HL-60/S4 (cell line): ENCODE measurements at regions not wholly inside any gene's neighbourhood (a gene's known extent, or its start where the extent isn't known, plus 50 kb on each side); places are given as distances from the start of the nearest gene placed in this dataset.

Experiments
- in situ Hi-C: fragments of 300-500 bp; cut with MboI; formaldehyde crosslinking; loops from 2 replicates; pipeline ENCODE4 v1.14.3; 2022; ENCODE audit warnings: low sequenced_read_pairs

DNA sequence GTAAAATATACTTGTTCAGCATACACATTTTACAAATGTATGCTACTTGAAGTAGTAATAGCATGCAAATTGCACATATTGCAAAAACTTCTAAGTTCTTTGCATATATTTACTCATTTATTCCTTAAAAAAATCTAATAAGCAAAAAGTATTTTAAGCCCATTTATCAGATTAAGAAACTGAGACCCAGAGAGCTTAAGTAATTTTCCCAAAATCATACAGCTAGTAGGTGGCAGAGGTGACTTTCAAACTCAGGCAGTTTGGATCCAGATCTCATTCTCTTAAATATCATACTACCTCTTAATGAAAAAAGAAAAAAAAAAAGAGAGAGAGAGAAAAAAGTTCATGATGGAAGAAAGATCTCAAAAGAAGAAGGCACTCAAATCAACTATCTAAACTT lies 157.9 kb downstream of the RPS12 start:
- in situ Hi-C loops = no loop called here

DNA sequence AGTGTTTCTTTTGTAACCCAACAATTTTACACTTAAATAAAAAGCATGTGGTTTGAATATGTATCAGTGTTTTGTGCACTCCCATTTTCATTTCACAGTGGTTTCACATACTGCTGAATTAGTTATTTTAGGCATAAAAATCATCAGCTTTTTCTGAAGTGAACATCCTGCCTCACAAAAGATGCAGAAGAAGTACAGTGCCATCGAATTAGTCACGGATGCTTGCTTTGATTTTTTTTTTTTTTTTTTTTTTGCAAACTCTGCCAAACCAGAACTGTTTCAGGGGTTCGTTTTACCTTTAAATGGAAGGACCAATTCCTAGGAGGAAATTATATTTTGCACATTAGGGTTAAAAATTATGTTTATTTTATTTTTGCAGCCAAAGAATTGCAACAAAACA lies 158.6 kb downstream of the RPS12 start:
- in situ Hi-C loops = no loop called here

DNA sequence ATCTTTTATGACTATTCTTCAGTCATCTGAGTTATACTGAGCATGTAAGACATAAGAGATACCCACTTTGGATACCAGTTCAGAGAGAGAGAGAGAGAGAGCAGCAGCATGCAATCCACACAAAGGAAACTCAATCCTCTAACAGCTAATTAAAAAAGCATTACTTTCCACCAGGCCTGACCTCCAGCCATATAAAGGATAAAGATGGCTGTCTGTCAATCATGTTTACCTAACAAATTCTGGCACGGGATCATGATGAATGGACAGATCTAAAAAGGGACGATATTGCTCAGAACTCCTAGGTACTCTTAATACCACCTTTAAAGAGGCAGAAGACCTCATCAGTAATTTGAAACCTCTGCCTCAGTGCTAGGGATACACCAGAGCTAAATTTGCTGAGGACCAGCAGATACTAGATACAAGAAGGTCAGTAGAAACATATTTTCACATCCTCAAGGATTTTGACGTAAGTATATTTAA lies 159.2 kb downstream of the RPS12 start:
- in situ Hi-C loops = no loop called here

DNA sequence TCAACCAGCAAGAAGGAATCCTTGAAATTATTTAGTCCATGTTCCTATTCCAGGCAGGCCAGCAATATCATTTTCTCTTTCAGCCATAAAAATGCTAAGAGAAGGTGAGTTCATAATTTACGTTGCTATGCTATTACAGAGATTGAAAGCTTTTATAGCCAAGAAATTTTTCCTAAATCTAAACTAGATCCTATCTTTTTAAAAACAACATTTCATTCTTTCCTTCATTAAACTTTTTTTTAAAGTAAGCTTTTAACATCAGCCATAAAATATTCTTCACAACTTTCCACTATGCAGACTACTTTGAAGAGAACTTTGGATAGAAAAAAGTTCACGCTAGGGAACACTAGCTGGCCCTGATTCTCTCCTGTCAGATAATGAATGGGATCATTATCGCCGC lies 159.8 kb downstream of the RPS12 start:
- in situ Hi-C loops = no loop called here

DNA sequence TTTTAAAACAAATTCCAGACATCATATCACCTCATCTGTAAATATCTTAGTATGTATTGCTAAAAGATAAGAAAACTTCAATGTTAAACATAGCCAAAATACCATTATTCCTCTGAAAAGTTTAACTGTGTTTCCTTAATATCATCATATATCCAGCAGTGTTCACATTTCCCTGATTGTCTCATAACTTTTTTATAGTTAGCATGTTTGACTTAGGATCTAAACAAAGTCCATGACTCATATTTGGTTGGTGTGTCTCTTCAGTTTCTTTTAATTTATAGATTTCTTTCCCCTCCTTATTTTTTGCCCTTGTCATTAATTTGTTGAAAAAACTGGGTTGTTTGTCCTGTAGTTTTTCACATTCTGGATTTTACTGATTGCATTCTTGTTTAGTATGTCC lies 163.0 kb downstream of the RPS12 start:
- in situ Hi-C loops = no loop called here

DNA sequence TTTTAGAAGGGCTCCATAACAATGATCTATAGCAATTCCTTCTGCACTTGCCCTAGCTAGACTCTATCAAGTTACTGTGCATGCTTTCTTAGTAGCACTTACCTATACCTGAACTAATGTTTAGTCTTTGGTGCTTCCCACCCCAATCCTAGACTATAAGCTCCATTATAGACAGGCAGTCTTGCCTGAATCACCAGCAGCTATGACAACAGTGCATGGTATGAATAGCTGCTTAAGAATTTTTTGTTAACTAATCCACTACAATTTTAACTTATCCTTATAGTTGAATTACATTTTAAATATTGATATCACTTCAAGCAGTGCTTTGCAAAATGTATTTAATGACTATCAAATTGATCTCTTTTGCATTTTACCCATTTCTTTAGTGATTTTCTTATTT lies 164.3 kb downstream of the RPS12 start:
- in situ Hi-C loops = no loop called here

DNA sequence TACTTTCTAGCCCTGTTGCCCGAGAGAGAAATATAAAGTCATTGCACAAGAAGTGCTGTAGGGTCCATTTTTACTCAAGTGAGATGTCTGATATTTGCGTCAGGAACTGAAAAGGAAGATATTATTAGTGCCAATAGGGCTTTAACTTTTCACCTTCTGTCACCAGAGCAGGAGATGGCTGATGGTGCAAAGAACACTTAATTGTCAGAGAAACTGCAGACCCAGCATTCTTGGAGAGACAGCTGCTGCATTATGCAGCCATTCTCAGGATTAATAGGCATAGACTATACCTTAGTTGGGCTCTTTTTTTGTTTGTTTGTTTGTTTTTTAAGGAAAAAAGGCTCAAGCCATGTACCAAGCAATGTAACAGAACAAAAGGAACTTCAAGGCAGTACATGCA lies 179.4 kb downstream of the RPS12 start:
- in situ Hi-C loops = no loop called here

DNA sequence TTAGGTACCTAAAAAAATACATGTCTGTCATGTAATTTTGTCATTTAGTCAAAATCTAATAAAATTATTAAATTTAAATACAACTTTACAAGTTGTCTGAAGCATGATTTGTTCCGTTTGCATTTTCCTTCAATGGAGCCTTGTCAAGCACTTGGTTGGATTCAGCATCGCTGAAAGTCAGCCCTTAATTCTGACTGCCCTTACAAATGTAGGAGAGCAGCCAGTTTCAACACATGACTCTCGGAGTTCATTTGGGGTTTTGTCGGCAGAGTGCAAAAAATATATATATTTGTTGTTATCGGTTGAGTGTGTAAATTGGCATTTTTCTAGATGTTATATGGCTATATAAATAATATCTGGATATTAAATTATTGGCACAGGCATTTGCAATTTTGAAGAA lies 180.6 kb downstream of the RPS12 start:
- in situ Hi-C loops = no loop called here

DNA sequence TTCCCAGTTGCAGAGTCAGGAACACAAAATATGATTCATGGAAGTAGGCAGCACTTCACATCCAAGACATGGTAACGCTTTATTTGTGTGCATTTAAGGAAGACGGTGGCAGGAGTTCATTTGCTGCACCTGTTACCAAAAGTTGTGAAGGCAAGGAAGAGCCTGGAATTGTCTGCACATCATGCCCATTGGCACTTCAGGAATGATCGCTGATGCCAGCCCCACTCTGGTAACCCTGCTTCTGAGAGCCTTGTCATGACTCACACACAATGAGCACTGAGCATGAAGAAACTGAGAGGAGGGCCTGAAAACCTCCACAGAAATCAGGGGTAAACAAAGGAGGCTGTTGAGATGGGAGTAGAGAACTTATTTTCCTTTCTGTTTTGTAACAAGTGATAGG lies 181.1 kb downstream of the RPS12 start:
- in situ Hi-C loops = no loop called here

DNA sequence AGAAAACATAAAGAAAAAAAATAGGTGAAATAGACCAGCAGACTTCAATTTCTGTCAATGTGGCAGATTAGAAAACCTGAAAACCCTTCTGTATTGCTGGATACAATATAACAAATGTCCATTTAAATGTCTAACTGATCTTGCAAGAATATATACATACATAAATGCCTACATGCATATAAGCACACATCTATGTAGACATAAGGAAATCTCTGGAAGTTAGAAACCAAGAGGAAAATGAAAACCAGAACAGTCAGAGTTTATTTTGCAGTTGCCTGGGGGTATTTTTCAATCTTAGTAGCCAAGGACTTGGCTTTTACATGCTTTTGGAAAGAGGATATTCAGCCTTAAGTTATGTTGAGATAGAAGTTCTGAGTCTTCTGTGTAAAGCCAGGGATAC lies 184.0 kb downstream of the RPS12 start:
- in situ Hi-C loops = no loop called here

DNA sequence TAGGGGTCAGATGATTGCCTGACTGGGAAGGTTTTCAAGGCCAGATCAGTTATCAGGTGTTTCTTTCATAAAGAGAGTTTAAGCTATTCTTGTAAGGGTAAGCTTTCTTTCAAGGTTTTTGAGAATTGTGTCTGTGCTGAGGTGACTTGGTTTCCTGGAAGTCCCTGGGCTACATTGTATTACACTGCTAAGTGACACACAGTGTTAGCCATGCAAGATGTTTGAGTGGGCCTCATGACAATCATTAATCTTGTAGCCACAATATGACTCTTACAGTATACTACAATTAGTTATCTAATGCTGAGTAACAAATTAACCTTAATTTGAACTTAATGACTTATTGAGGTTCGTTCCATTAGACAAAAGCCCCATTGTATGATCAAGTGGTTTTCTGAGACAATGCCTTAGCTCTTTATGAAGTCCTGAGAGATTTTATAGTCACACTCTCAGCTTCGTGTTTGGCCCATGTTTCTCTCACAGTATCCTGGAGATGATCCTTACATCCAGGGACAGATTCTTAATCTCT lies 186.7 kb downstream of the RPS12 start:
- in situ Hi-C loops = no loop called here

DNA sequence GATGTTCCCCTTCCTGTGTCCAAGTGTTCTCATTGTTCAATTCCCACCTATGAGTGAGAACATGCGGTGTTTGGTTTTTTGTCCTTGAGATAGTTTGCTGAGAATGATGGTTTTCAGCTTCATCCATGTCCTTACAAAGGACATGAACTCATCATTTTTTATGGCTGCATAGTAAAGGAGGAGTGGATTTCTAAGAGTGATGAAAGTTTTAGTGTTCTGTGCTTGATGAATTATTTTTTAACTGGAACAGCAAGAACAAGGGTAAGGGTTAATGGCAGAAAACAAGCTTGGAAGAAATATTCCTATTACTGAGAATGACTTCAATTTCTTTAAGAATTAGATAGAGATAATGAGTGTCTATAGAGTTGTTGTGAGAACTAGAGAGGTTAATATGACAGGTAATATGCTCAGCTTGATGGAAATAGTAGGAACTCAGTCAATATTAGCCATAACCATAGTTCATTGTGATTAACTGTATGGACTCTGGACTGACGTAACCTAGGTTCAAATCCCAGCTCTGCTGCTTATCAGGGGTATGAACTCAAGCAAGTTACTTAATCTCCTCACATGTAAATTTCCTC lies 190.0 kb downstream of the RPS12 start:
- in situ Hi-C loops = no loop called here

DNA sequence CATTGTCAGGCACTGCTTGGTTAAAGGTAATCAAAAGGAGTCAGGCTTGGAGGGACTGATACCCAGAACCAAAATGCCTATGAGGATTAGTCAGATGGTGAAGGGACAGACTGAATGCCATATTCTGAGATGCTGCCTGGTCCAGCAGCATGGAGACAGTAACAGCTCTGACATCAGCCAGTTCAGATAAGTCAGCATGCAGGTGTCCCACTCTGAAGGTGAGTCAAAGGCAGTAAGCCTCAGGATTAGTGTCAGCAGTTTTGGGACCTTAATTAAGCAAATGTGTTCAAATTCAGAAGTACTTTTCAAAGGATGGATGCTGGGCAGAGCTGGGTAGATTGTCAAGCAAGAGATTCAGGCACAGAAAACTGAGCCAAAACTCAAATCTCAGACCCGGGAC lies 198.4 kb downstream of the RPS12 start:
- in situ Hi-C loops = no loop called here

DNA sequence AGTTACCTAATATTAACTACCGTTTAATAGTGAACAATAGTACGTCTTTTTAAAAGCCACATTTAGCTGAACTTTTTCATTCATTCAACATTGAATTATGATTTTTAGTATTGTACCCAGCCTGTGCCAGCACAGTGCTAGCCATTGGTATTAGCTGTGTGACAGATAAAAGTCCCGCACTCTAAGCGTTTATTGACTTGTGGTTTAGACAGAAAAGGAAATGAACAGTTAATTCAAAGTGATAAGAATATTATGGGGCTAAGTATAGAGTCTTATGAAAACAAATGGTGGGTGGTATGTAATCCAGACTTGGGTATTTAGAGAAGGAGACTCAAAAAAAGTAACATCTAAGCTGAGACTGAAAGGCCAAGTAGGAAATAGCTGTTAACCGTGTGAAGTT lies 202.3 kb downstream of the RPS12 start:
- in situ Hi-C loops = no loop called here

DNA sequence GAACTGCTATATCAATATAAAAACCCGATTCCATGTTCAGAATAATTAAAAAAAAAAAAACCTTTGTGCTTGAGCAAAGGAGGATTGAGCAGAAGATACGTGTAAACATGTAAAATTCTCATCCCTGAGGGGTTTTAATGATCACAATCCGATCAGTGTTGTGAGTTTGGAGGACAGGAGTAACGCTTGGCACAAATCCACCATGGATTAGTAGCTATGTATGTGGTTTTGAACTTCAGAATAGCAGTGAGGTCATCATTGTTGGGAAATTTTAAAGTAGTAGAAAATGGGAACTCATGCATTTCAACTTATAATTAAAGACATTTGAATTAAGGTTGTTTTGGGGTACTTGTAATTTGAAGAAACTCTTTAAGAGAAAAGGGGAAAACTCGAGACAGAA lies 203.2 kb downstream of the RPS12 start:
- in situ Hi-C loops = no loop called here

DNA sequence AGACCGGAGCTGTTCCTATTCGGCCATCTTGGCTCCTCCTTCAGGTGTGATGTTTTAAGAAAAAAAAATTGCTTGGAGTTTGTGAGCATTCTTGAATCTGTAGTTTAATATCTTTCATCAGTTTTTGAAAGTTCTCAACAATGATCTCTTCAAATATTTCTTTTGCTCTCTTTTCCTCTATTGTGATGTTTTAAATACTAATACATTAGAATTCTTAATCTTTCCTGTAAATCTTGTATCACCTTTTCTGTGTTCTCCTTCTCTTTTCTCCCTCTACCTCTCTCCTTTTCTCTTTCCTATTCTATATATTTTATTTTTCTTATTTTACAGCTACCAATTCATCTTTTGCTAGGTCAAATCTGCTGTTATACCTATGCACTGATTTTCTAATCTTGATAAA lies 212.3 kb downstream of the RPS12 start:
- in situ Hi-C loops = no loop called here

DNA sequence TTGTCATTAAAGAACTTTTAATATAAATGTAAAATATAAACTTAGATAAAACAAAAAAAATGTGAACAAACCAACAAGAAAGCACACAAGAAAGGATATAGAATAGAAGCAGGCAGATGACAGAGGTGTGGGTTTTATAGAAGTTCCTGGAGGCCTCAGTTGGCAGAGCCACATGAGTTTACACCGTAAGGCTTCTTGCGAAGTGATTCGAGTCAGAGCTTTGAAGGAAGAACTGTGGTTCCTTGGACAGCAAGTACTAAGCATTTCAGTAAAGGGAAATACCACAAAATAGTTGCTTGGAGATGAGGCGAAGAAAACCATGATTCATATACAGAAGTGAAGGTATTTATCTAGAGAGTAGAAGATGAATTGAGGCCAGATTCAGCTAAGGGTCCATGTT lies 207.9 kb upstream of the EYA4 start:
- in situ Hi-C loops = no loop called here

DNA sequence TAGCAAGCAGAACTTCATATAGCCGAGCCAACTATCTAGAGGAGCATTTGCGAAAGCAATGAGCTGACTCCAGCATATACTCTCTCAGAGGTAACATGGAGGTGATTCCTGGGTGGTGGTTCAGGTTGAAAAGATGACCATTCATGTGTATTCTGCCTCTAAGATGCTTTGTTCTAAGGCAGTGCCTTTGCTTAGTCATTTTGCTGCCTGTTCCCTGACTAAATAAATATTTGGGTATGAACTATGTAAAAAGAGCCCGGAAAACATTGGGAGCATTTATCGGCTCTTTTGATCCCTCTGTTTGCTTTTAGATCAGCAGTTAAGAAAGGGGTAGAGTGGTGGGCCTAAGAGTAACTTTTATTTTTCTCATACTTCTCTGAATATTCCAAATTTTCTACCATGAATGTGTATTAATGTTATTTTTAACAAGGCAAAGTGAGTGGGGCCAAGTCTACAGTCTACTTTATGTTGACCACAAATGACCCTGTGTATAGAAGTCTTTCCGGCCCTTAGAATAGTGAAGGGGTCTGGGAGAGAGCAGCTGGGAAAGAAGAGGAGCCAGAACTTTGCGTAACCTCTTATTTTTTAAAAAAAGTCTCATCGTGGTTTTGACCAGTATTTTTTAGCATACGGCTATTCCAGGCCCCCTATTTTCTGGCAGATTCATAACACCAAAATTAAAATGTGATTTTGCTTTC lies 206.5 kb upstream of the EYA4 start:
- in situ Hi-C loops = no loop called here

DNA sequence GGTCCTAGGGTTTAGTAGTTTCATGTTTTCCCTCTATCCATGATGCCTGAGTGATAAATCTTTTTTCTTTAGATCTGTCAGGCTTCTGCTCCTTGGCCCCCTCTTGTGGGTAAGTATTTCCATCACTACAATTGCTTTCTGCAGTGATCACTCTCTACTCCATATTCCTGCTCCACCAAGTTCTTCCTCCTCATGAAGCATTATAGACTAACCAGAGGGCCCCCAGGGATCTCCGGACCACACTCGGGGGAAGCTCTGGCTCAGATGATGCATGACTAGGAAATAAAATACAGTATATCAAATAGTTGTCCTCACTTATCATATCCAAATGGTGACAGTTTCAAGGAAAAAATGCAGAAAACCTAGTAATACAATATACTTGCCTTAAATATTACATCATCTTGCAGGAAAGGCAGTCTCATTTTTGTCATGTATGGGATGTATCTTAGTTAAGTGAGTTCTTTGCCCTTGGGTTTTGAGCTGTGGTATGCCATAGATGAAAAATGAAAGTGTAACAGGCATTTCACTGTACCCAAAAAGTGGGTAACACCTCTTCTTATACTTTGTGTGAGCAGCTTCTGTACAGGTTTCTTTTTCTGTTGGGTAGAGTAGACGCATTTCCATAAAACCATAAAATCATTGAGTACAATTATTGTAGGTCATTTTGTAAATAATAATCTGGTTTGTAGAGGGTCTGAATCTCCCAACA lies 200.9 kb upstream of the EYA4 start:
- in situ Hi-C loops = no loop called here

DNA sequence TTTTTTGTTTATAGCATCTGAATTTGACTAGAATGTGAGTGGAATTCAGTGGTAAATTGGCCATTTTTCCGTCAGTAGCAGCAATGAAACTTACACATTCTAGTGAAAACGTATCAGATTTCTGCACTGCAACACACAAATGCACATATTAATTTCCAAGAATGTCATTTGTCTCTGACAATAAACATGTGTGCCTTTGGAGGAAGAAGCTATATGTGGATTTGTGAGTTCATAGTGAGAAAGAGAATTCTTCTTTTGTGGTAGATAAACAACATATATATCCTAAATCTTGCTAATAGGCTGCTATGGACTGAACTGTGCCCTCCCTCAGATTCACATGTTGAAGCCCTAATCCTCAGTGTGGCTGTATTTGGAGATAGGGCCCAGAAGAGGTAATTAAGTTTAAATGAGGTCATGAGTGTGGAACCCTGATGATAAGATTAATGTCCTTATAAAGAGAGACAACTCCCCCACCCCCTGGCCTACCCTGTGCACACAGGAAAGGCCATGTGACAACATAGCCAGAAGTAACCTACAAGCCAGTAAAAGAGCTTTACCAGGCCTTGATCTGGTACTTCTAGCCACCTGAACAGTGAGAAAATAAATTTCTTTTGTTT lies 200.2 kb upstream of the EYA4 start:
- in situ Hi-C loops = no loop called here

DNA sequence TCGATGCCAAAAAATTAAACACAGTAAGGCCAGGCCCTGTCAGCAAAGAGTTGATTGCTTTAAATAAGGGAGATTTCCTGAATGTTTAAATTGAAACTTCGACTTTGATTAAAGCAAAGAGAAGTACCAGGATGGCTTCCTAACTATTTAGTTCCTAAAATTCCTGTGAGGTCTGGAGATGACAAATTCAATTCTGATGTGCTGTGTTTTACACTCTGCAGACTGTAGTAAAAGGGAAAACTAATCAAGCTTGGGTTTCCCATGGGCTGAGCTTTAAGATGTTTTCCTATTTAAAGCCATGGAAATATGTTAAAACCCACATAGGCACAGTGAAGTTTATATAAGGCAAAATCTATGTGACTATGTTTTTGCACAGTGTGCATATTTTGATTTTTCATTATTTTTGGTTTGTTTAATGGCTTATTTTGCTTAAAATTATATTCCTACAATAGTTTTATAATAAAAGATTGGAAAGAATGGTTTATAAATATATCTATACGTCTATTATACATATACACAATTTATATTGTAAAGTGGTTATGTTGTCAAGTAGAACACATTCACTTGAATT lies 198.5 kb upstream of the EYA4 start:
- in situ Hi-C loops = no loop called here
